ENCODE measurements at regions not wholly inside any gene's neighbourhood (a gene's known extent, or its start where the extent isn't known, plus 50 kb on each side); places are given as distances from the start of the nearest gene placed in this dataset.

DNA sequence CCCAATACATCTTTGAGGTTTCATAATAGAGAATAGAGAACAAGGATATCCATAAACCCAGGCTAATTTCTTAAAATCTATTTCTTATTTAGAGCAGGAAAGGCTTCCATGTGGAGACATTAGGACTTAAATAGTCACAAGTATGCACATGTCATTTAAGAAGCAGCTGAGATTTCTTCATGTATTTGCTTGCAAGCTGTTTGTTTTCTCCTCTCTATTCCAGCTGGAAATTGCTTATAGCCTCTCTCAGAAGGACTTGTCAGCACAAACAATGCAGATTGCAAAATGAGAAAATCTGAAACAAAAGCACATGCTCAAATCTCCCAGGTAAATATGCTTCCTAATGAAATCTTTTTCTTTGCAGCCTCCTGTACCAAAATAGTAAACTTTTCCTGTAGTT, 1473.1 kb downstream of the CDH8 start:
- intact Hi-C loops (cut with DNase I; ENCODE audit: low total_unique reads), result no loop called here
- Histone ChIP-seq H3K36me3 (no peaks in the 10 kb centered on the region), H3K27me3 (no peaks in the 10 kb centered on the region), H3K4me1 (no peaks in the 10 kb centered on the region), H3K27ac (no peak overlapping the region), H3K9me3 (no peaks in the 10 kb centered on the region), H3K4me3 (no peak overlapping the region)
- no peak for ATAC-seq
- no peak for TF ChIP-seq POLR2A (IDR thresholded peaks at IDR 0.05)
- TF ChIP-seq CTCF (IDR thresholded peaks at IDR 0.05 in 4 of 5, conservative IDR thresholded peaks at IDR 0.05 in 1 of 5), result no peak
- DNase-seq, result no peak
- in situ Hi-C loops (cut with MboI; ENCODE audit: low sequenced_read_pairs in 4 of 4), result no loop called here

DNA sequence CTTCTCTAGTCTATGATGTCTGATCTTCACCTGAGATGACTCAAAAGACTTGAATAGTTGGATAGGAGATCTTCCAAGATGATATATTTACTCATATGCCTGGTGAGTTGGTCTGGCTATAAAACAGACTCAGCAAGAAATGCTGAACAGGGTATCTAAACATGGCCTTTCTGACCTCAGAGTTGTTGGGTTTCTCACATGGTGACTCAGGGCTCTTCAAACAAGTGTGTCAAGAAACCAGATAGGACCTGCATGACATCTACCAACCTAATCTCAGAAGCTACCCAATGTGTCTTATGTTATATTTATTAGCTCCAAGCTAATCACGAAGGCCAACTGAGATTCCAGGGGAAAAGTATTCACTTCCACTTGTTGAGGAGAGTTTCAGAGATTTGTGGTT, 1477.3 kb downstream of the CDH8 start:
- TF ChIP-seq POLR2A (IDR thresholded peaks at IDR 0.05), result no peak
- H3K36me3 ChIP-seq, result no peaks in the 10 kb centered on the region
- DNase-seq (no peak), ATAC-seq (no peak)
- intact Hi-C loops (cut with DNase I; ENCODE audit: low total_unique reads) (no loop called here), in situ Hi-C loops (cut with MboI; ENCODE audit: low sequenced_read_pairs in 4 of 4) (no loop called here)
- H3K27ac ChIP-seq, result no peak overlapping the region
- H3K9me3 ChIP-seq, result no peaks in the 10 kb centered on the region
- no peaks in the 10 kb centered on the region for H3K4me1 ChIP-seq
- no peaks in the 10 kb centered on the region for H3K27me3 ChIP-seq
- H3K4me3 ChIP-seq, result no peak overlapping the region

GRCh38 chr16:60553090-60553757, 1483.0 kb downstream of the CDH8 start:
- no peak overlapping the region for H3K27ac ChIP-seq
- in situ Hi-C loops (cut with MboI; ENCODE audit: low sequenced_read_pairs in 4 of 4) (no loop called here), intact Hi-C loops (cut with DNase I; ENCODE audit: low total_unique reads) (no loop called here)
- no peaks in the 10 kb centered on the region for H3K27me3 ChIP-seq
- no peaks in the 10 kb centered on the region for H3K9me3 ChIP-seq
- ATAC-seq (no peak), DNase-seq (no peak)
- no peaks in the 10 kb centered on the region for H3K36me3 ChIP-seq
- no peaks in the 10 kb centered on the region for H3K4me1 ChIP-seq
- H3K4me3 ChIP-seq, result no peak overlapping the region
- TF ChIP-seq POLR2A (IDR thresholded peaks at IDR 0.05), result no peak

DNA sequence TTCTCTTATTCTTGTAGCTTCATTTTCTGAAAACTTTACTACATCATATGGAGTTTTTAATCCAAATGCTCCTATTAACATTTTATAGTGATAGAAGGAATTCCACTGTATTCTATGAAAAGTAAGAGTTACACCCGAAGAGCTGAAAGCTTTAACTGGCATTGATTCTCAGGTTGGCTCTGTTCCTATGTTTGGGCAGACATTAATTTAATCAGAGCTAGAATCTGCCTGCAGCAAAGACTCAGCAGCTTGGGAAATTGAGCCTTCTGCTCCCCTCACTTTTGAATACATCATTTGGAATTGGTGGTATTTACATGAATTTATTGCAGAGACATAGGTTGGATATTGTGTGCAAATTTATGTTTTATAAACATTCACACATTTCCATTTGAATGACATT, 1494.7 kb downstream of the CDH8 start:
- DNase-seq (no peak), ATAC-seq (no peak)
- Histone ChIP-seq H3K36me3 (no peaks in the 10 kb centered on the region), H3K4me3 (no peak overlapping the region), H3K9me3 (no peaks in the 10 kb centered on the region), H3K4me1 (no peaks in the 10 kb centered on the region), H3K27me3 (no peaks in the 10 kb centered on the region), H3K27ac (no peak overlapping the region)
- TF ChIP-seq POLR2A (IDR thresholded peaks at IDR 0.05) (no peak), CTCF (IDR thresholded peaks at IDR 0.05 in 4 of 5, conservative IDR thresholded peaks at IDR 0.05 in 1 of 5) (no peak)
- intact Hi-C loops (cut with DNase I; ENCODE audit: low total_unique reads) (no loop called here), in situ Hi-C loops (cut with MboI; ENCODE audit: low sequenced_read_pairs in 4 of 4) (no loop called here)

- no peak for ATAC-seq
- DNase-seq, result no peak
- H3K4me3 ChIP-seq, result no peak overlapping the region
- H3K9me3 ChIP-seq, result no peaks in the 10 kb centered on the region
- no peaks in the 10 kb centered on the region for H3K36me3 ChIP-seq
- H3K27me3 ChIP-seq, result no peaks in the 10 kb centered on the region
- no peak overlapping the region for H3K27ac ChIP-seq
- in situ Hi-C loops (cut with MboI; ENCODE audit: low sequenced_read_pairs in 4 of 4), result no loop called here
- TF ChIP-seq POLR2A (IDR thresholded peaks at IDR 0.05) (no peak), CTCF (IDR thresholded peaks at IDR 0.05 in 4 of 5, conservative IDR thresholded peaks at IDR 0.05 in 1 of 5) (no peak)
- H3K4me1 ChIP-seq, result no peaks in the 10 kb centered on the region
- intact Hi-C loops (cut with DNase I; ENCODE audit: low total_unique reads), result no loop called here
Observed at GRCh38 chr16:60510941-60511340, 1525.3 kb downstream of the CDH8 start.

GRCh38 chr16:60510208-60510607, 1526.0 kb downstream of the CDH8 start:
- H3K27ac ChIP-seq, result no peak overlapping the region
- ATAC-seq (no peak), DNase-seq (no peak)
- no peaks in the 10 kb centered on the region for H3K36me3 ChIP-seq
- H3K4me3 ChIP-seq, result no peak overlapping the region
- no peaks in the 10 kb centered on the region for H3K27me3 ChIP-seq
- no peaks in the 10 kb centered on the region for H3K9me3 ChIP-seq
- H3K4me1 ChIP-seq, result no peaks in the 10 kb centered on the region
- intact Hi-C loops (cut with DNase I; ENCODE audit: low total_unique reads) (no loop called here), in situ Hi-C loops (cut with MboI; ENCODE audit: low sequenced_read_pairs in 4 of 4) (no loop called here)
- TF ChIP-seq POLR2A (IDR thresholded peaks at IDR 0.05) (no peak), CTCF (IDR thresholded peaks at IDR 0.05 in 4 of 5, conservative IDR thresholded peaks at IDR 0.05 in 1 of 5) (no peak)
